AG09309 (cell line): ENCODE measurements at regions not wholly inside any gene's neighbourhood (a gene's known extent, or its start where the extent isn't known, plus 50 kb on each side); places are given as distances from the start of the nearest gene placed in this dataset.

Experiments
- DNase-seq: peaks from one replicate; pipeline ENCODE4 v3.0.0-alpha.2; 2010; ENCODE audit warnings: low read depth
- H3K4me3 ChIP-seq: 2 replicates; pipeline ENCODE4 v1.5.1; 2011; ENCODE audit warnings: mild to moderate bottlenecking, low read depth, low read length, moderate library complexity; ENCODE audit not compliant: control insufficient read depth
- TF ChIP-seq, protein P1 (sequence below): IDR thresholded peaks from 2 replicates; pipeline ENCODE4 v1.5.1; 2011; ENCODE audit warnings: mild to moderate bottlenecking, low read depth, low read length, inconsistent platforms; ENCODE audit not compliant: insufficient read depth, control insufficient read depth; ENCODE audit errors: missing control alignments

DNA sequence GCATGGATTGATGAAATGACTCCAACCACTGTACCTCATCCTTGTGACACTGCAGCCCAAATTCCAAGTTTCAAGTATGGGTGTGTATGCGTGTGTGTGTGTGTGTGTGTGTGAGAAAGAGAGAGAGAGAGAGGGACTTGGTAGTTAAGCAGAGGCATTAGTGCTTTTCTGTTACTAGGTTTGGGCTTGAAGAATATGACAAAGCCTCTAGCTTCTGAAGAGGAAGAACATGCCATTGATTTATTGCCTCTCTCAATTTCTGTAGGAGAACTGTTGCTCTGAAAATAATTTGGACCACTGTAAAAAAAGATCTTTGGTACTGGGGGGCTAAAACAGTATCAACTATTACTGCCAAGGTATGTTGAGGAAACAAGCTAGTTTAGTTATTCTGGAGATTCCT lies 139.2 kb downstream of the AQP9 start:
- TF ChIP-seq, protein P1, sequence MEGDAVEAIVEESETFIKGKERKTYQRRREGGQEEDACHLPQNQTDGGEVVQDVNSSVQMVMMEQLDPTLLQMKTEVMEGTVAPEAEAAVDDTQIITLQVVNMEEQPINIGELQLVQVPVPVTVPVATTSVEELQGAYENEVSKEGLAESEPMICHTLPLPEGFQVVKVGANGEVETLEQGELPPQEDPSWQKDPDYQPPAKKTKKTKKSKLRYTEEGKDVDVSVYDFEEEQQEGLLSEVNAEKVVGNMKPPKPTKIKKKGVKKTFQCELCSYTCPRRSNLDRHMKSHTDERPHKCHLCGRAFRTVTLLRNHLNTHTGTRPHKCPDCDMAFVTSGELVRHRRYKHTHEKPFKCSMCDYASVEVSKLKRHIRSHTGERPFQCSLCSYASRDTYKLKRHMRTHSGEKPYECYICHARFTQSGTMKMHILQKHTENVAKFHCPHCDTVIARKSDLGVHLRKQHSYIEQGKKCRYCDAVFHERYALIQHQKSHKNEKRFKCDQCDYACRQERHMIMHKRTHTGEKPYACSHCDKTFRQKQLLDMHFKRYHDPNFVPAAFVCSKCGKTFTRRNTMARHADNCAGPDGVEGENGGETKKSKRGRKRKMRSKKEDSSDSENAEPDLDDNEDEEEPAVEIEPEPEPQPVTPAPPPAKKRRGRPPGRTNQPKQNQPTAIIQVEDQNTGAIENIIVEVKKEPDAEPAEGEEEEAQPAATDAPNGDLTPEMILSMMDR: no peak

DNA sequence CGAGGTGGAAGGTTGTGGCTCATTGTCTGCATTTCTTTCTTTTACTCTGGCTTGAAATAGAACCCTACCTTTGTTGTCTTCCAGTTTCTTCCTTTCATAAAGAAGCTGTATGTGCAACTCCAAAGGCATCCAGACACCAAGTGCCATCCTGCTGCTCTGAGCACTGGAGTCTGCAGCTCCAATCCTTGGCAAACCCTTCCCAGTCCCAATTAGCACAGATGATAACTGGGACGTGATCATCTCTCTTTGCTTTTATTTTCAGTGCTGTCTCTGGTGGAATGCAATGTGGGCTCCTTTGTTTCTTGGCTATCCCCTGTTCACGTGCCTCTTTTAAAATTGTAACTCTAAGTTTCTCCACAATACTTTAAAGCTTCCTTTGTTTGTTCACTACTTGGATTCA lies 140.9 kb downstream of the AQP9 start:
- H3K4me3 ChIP-seq: no peak overlapping the region
- TF ChIP-seq, protein P1: no peak
- no peak for DNase-seq

More for the DNA sequence above, 139.2 kb downstream of the AQP9 start:
- no peak overlapping the region for H3K4me3 ChIP-seq
- no peak for DNase-seq

DNA sequence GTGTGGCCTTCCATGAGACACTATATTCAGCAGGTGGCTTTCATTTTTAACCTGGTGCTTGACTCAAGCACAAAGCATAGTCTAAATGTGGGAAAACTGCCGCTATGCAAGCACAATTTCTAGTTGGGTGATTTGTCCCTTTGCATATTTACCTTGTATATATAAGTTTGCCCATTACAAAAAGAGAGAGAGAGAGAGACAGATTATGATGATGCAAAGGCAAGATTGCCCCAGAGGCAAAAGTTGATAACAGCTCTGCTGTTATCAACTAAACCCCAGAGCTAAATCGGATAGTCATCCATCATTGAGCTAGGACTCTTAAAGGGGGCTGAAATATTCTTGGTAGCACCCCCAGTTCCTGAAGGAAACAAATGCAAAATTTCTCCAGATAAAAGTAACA lies 141.5 kb downstream of the AQP9 start:
- no peak overlapping the region for H3K4me3 ChIP-seq
- no peak for DNase-seq
- TF ChIP-seq, protein P1: no peak

DNA sequence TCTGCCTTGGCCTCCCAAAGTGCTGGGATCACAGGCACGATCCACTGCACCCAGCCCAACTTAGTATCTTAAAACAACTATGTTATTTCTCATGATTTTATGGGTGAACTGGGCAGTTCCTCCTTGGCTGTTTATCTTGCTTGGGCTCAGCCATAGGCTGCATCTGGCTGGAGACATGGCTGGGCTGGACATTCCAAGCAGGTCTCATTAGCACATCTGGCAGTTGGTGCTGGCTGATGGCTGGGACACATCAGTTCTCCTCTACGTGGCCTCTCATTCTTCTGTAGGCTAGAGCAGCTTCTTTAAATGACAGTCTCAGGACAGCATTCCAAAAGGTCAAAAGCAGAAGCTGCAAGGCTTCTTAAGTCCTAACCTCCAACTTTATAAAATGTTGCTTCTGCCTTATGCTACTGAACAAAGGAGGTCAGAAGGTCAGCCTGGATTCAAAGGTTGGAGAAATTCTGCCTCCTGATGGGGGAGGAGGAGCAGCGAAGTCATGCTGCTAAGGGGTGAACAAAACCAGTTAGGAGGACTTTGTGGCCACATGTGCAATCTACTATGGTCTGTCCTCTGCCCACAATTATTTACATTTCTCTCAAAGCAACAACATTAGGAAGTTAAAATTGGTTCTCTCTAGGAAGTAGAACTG lies 144.0 kb downstream of the AQP9 start:
- TF ChIP-seq, protein P1: no peak
- no peak for DNase-seq
- no peak overlapping the region for H3K4me3 ChIP-seq

DNA sequence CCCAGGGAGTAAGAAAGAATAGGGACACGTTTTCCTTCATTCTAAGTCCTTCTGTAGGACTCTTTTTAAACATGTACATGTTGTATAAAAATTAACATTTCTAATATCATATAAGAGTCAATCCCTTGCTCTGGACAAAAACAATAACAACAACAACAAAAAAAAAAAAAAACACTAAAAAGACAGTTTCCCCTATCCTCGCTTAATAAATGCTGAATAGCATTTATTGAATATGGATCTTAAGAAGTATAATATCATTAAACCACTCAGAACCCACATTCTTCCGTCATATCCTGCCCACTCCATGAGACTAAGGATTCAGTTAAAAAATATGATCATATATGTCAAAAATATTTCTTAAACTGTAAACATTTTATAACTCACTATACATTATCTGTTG lies 145.1 kb downstream of the AQP9 start:
- TF ChIP-seq, protein P1: no peak
- H3K4me3 ChIP-seq: no peak overlapping the region
- no peak for DNase-seq

DNA sequence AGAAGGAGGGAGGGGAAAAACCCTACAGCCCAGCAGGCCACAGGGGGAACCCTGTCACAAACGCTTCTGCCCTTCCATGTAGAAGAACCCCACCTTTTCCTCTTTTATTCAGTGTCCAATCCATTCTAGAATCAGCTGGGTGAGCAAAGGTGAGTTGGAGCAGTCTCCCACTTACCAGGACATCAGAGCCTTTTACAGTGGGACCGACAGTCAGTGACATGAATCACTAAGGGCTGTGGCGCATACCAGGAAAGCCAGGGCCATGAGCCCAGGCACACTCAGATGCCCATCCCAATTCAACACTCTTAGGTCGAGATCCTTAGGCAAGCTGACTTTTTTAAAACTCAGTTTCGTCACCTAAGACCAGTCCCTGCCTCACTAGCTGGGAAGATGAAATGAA lies 146.1 kb downstream of the AQP9 start:
- TF ChIP-seq, protein P1: no peak
- no peak overlapping the region for H3K4me3 ChIP-seq
- DNase-seq: no peak

DNA sequence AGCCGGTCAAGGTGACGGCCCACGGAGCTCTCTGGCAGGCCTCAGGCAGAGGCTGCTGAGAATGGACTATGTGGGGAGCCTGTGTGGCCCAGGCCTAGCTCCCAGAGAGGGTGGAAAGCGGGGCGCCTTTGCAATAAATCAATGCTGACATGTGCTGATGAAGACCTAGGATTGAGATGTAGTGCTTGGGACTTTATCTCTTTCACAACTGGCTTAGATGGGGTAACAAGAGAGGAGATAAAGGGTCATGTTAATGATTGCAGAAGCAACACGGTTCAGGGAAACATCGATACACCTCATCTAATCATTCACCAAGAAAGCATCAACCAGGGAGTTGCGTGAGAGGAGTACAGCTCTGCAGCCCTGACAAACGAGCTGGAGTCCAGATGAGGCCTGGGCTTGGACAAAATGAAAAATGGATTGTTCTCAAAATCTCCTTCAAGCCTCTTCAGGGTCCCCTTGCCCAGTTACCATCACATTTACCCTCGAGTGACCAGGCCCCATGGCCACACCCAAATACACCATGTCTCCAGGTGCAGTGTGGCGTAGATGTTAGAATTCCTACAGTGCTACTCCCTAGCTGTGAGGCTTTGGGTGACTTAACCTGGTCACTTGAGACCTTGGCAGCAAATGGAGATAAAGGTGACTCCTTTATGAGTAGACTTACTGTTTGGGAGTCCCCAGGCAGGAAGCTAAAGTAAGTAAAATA lies 146.4 kb upstream of the LIPC start:
- H3K4me3 ChIP-seq: no peak overlapping the region
- no peak for DNase-seq
- TF ChIP-seq, protein P1: no peak
